ENCODE measurements at regions not wholly inside any gene's neighbourhood (a gene's known extent, or its start where the extent isn't known, plus 50 kb on each side); places are given as distances from the start of the nearest gene placed in this dataset.

DNA sequence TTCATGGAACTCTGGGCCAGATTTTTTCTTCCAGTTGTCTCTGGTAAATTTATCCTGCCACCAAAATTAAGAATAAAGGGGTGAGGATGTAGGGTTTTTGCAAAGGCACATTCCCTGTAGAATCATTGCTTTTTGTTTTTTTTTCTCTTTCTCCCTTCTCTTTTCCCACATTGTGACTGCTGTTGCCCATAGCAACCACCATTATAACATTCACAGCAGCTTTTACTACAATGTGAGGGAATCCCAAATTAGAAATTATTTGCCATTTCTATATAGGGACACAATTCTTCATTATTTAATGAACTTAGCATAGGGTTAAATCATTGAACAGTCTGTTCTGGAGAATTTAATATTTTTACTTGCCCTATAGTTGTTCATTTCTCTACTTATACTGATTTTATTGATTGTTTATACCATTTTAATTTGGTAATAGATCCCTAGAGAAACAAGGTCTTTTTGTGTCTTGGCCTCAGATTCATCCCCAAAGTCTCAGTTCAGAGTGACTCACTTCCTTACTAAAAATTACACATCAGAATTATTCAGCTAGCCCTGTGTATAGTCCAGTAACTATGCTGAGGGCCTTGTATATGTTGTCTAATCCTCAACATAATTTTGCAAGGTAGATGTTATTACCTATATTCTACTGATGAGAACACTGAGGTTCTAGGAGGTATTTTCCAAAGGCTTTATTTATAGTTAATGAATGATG is 80.8 kb upstream of the ANK2 start:
- no peak for TF ChIP-seq CTCF (IDR thresholded peaks at IDR 0.05)
- TF ChIP-seq EZH2 (IDR thresholded peaks at IDR 0.05; ENCODE audit: borderline replicate concordance, insufficient read depth, low read depth, low read length, poor library complexity, severe bottlenecking): no peak

Data from B cell (primary cell).